Brain microvascular endothelial cell (primary cell): ENCODE measurements at regions not wholly inside any gene's neighbourhood (a gene's known extent, or its start where the extent isn't known, plus 50 kb on each side); places are given as distances from the start of the nearest gene placed in this dataset.
"Not testable (repeated sequence)": the region's sequence is repeated elsewhere in the genome, so short reads cannot be mapped to it uniquely, and the experiment has no call there.

Source experiments
- DNase-seq: peaks from one replicate; pipeline ENCODE4 v3.0.0-alpha.2; 2020
- H3K27ac ChIP-seq: fragments of 250-450 bp; sonication (Bioruptor Pico); 2 replicates; pipeline ENCODE4 v1.5.1; 2020; ENCODE audit warnings: mild to moderate bottlenecking, moderate library complexity
- H3K27me3 ChIP-seq: fragments of 250-450 bp; sonication (Bioruptor Pico); replicated peaks from 2 replicates; pipeline ENCODE4 v1.5.1; 2020; ENCODE audit warnings: mild to moderate bottlenecking
- H3K36me3 ChIP-seq: fragments of 250-450 bp; sonication (Bioruptor Pico); replicated peaks from 2 replicates; pipeline ENCODE4 v1.5.1; 2020; ENCODE audit warnings: mild to moderate bottlenecking
- H3K4me3 ChIP-seq: 2 replicates; pipeline ENCODE4 v1.5.1; 2011; ENCODE audit warnings: low read depth, mild to moderate bottlenecking, control low read depth, low read length, moderate library complexity
- CTCF ChIP-seq: IDR thresholded peaks from 2 replicates; pipeline ENCODE4 v1.5.1; 2011; ENCODE audit warnings: low read depth, mild to moderate bottlenecking, moderate library complexity, low read length, control low read depth, inconsistent platforms; ENCODE audit errors: missing control alignments
- in situ Hi-C: cut with HindIII; loops from 2 replicates; pipeline ENCODE4 v1.10.0; 2017; ENCODE audit warnings: low sequenced_read_pairs, low pct_ligation_motif_present

- in situ Hi-C loops: no loop called here
- no peaks in the 10 kb centered on the region for H3K27me3 ChIP-seq
- DNase-seq: no peak
- no peaks in the 10 kb centered on the region for H3K36me3 ChIP-seq
- no peak overlapping the region for H3K4me3 ChIP-seq
- no peak for TF ChIP-seq CTCF
- no peak overlapping the region for H3K27ac ChIP-seq
Measured at GRCh38 chr10:8663131-8663530, 608.6 kb downstream of the GATA3 start.

- no peak for TF ChIP-seq CTCF
Measured at GRCh38 chr10:8665322-8665721, 610.8 kb downstream of the GATA3 start.

GRCh38 chr10:8670461-8670860 is 616.0 kb downstream of the GATA3 start:
- no peak for TF ChIP-seq CTCF
- in situ Hi-C loops: no loop called here
- H3K36me3 ChIP-seq: no peaks in the 10 kb centered on the region
- no peak overlapping the region for H3K27ac ChIP-seq
- no peaks in the 10 kb centered on the region for H3K27me3 ChIP-seq
- no peak for DNase-seq
- H3K4me3 ChIP-seq: no peak overlapping the region

More at GRCh38 chr10:8665322-8665721, 610.8 kb downstream of the GATA3 start:
- no peaks in the 10 kb centered on the region for H3K27me3 ChIP-seq
- in situ Hi-C loops: no loop called here
- DNase-seq: no peak
- no peaks in the 10 kb centered on the region for H3K36me3 ChIP-seq
- no peak overlapping the region for H3K27ac ChIP-seq
- H3K4me3 ChIP-seq: no peak overlapping the region

GRCh38 chr10:8674230-8674629 is 619.7 kb downstream of the GATA3 start:
- H3K4me3 ChIP-seq: no peak overlapping the region
- no peak for TF ChIP-seq CTCF
- in situ Hi-C loops: no loop called here
- H3K27me3 ChIP-seq: no peaks in the 10 kb centered on the region
- no peak overlapping the region for H3K27ac ChIP-seq
- no peaks in the 10 kb centered on the region for H3K36me3 ChIP-seq
- DNase-seq: no peak

- in situ Hi-C loops: no loop called here
- TF ChIP-seq CTCF: no peak
Measured at GRCh38 chr10:8677642-8678041, 623.2 kb downstream of the GATA3 start.

GRCh38 chr10:8684916-8685315 is 630.4 kb downstream of the GATA3 start:
- in situ Hi-C loops, H3K36me3 ChIP-seq, H3K27ac ChIP-seq, H3K4me3 ChIP-seq, DNase-seq, H3K27me3 ChIP-seq: not testable (repeated sequence)

More at GRCh38 chr10:8677642-8678041, 623.2 kb downstream of the GATA3 start:
- Histone ChIP-seq H3K27me3 (no peaks in the 10 kb centered on the region), H3K27ac (no peak overlapping the region), H3K36me3 (no peaks in the 10 kb centered on the region), H3K4me3 (no peak overlapping the region)
- DNase-seq: no peak

GRCh38 chr10:8688881-8689280 is 634.4 kb downstream of the GATA3 start:
- Histone ChIP-seq H3K4me3 (no peak overlapping the region), H3K36me3 (no peaks in the 10 kb centered on the region), H3K27me3 (no peaks in the 10 kb centered on the region), H3K27ac (no peak overlapping the region)
- in situ Hi-C loops: no loop called here
- DNase-seq: no peak
- no peak for TF ChIP-seq CTCF
